B cell (primary cell): ENCODE measurements at regions not wholly inside any gene's neighbourhood (a gene's known extent, or its start where the extent isn't known, plus 50 kb on each side); places are given as distances from the start of the nearest gene placed in this dataset.

Experiments used
- ATAC-seq: fragments of 200-7000 bp; cut with Tn5 transposase; one replicate; pipeline ENCODE4 v1.10.0; 2021; ENCODE audit warnings: low read depth, mild to moderate bottlenecking, moderate number of reproducible peaks, moderate library complexity
- CTCF ChIA-PET: fragments of 350-600 bp; sonication (Branson Sonifier 250); formaldehyde crosslinking; loops from one replicate; lab custom pipeline; 2021; ENCODE audit warnings: antibody characterized with exemption, inconsistent platforms; lab: Charles Lee
- POLR2A ChIA-PET: fragments of 350-600 bp; sonication (Branson Sonifier 250); formaldehyde crosslinking; loops from one replicate; lab custom pipeline; 2021; ENCODE audit warnings: antibody characterized with exemption; lab: Charles Lee
- DNase-seq: peaks from one replicate; pipeline ENCODE4 v3.0.0; 2013
- H2AFZ ChIP-seq: 2 replicates; pipeline ENCODE4 v1.6.1; 2012; ENCODE audit warnings: mild to moderate bottlenecking, low read depth, low read length; ENCODE audit not compliant: insufficient read depth, poor library complexity, severe bottlenecking
- H3K27ac ChIP-seq, 2 donors: 1 replicate in 1 of 2; 2 replicates in 1 of 2; pipeline ENCODE4 v1.5.1; 2012 to 2013; ENCODE audit warnings: low read length in 2 of 2, mild to moderate bottlenecking in 2 of 2, moderate library complexity in 1 of 2
- H3K27me3 ChIP-seq, 4 experiments: fragments of 200-600 bp in 1 of 4; sonication (generic) in 1 of 4; replicated peaks in 1 of 4; 1 replicate in 2 of 4; 2 replicates in 2 of 4; pipeline versions ENCODE4 v1.6.1 to v1.7.0; 2013 to 2016; ENCODE audit warnings: low read length in 3 of 4, mild to moderate bottlenecking in 2 of 4, mixed read lengths in 1 of 4, moderate library complexity in 1 of 4; ENCODE audit not compliant: insufficient read depth in 4 of 4, control insufficient read depth in 3 of 4; ENCODE audit errors: control extremely low read depth in 1 of 4
- H3K36me3 ChIP-seq, 2 experiments: replicated peaks in 1 of 2; 1 replicate in 1 of 2; 2 replicates in 1 of 2; pipeline versions ENCODE4 v1.6.1 to v1.7.1; 2013; ENCODE audit warnings: low read length in 1 of 2; ENCODE audit not compliant: insufficient read depth in 2 of 2, control insufficient read depth in 1 of 2; ENCODE audit errors: control extremely low read depth in 1 of 2, extremely low read depth in 1 of 2
- H3K4me1 ChIP-seq, 2 donors: fragments of 200-600 bp in 1 of 2; sonication (generic) in 1 of 2; 1 replicate in 1 of 2; 2 replicates in 1 of 2; pipeline versions ENCODE4 v1.5.1 to v1.6.1; 2013 to 2017; ENCODE audit warnings: low read length in 2 of 2; ENCODE audit not compliant: control insufficient read depth in 2 of 2, insufficient read depth in 2 of 2
- H3K4me2 ChIP-seq: replicated peaks from 2 replicates; pipeline ENCODE3; 2012; ENCODE audit warnings: mild to moderate bottlenecking, low read depth, low read length; ENCODE audit not compliant: poor library complexity, severe bottlenecking
- H3K4me3 ChIP-seq, 5 experiments: fragments of 200-600 bp in 1 of 5; sonication (generic) in 1 of 5; 1 replicate in 3 of 5; 2 replicates in 2 of 5; pipeline versions ENCODE4 v1.5.1 to v1.7.0; 2011 to 2016; ENCODE audit warnings: low read length in 4 of 5, mild to moderate bottlenecking in 4 of 5, low read depth in 2 of 5, control low read depth in 1 of 5, moderate library complexity in 1 of 5; ENCODE audit not compliant: insufficient read depth in 1 of 5; ENCODE audit errors: control extremely low read depth in 1 of 5, extremely low read depth in 1 of 5
- H3K79me2 ChIP-seq: fragments of 200-600 bp; sonication (generic); one replicate; pipeline ENCODE4 v1.6.0; 2016; ENCODE audit warnings: low read length; ENCODE audit not compliant: control insufficient read depth, insufficient read depth
- H3K9ac ChIP-seq: fragments of 200-600 bp; sonication (generic); 2 replicates; pipeline ENCODE4 v1.6.1; 2017; ENCODE audit warnings: mild to moderate bottlenecking, low read length, moderate library complexity
- H3K9me3 ChIP-seq, 3 donors: one replicate each; pipeline versions ENCODE4 v1.6.1 to v1.7.1; 2013; ENCODE audit warnings: low read length in 2 of 3; ENCODE audit not compliant: control insufficient read depth in 2 of 3, insufficient read depth in 1 of 3; ENCODE audit errors: control extremely low read depth in 1 of 3
- H4K20me1 ChIP-seq: 2 replicates; pipeline ENCODE4 v1.6.0; 2012; ENCODE audit warnings: mild to moderate bottlenecking, low read length; ENCODE audit not compliant: insufficient read depth, control insufficient read depth, poor library complexity, severe bottlenecking
- H3K27ac Mint-ChIP-seq: one replicate; pipeline ENCODE4 v1.8.0; 2021; ENCODE audit warnings: mixed read lengths
- H3K27me3 Mint-ChIP-seq: one replicate; pipeline ENCODE4 v1.8.0; 2021; ENCODE audit warnings: mixed read lengths
- H3K4me1 Mint-ChIP-seq: one replicate; pipeline ENCODE4 v1.8.0; 2021; ENCODE audit warnings: mixed read lengths
- H3K4me3 Mint-ChIP-seq: one replicate; pipeline ENCODE4 v1.8.0; 2021; ENCODE audit warnings: mixed read lengths
- H3K9me3 Mint-ChIP-seq: one replicate; pipeline ENCODE4 v1.8.0; 2022; ENCODE audit warnings: mixed read lengths; ENCODE audit not compliant: insufficient read depth
- CTCF ChIP-seq: fragments of 200-600 bp; IDR thresholded peaks from one replicate; pipeline ENCODE4 v1.8.0; 2022; ENCODE audit warnings: antibody characterized with exemption, mild to moderate bottlenecking
- EZH2 ChIP-seq: IDR thresholded peaks from 2 replicates; pipeline ENCODE4 v1.6.1; 2012; ENCODE audit warnings: borderline replicate concordance, low read depth, mild to moderate bottlenecking, moderate library complexity, low read length; ENCODE audit not compliant: insufficient read depth, poor library complexity, severe bottlenecking
- WGBS: methylation state at CpG from one replicate; pipeline ENCODE4 v1.1.5; 2013; ENCODE audit warnings: missing lambda C conversion rate; ENCODE audit not compliant: insufficient coverage; 5-methylcytosine and 5-hydroxymethylcytosine counted together
- intact Hi-C: fragments of 100-400 bp; cut with micrococcal nuclease; formaldehyde crosslinking; loops from one replicate; pipeline ENCODE4 v1.10.0; 2022

DNA sequence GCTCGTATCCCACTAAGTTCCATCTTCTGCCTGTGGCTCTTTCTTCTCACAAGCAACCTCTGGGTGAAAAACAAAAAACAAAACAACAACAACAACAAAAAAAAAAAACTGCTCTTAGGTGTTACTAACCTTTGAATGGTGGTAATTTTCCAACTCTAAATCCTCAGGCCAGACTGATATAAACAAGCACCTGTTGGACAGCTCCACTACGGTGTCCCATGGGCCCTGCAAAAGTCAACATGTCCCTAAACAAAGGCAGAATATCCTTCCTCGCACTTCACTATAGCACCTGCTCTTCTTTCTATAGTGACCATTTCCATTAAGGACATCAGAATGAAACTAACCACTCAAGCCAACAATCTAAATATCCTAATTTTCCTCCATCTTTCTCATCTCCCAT lies 54.6 kb upstream of the PARM1 start:
- no peak overlapping the region for H3K4me2 ChIP-seq
- H3K4me3 Mint-ChIP-seq = no peak overlapping the region
- no peaks in the 10 kb centered on the region for H3K9me3 Mint-ChIP-seq
- H3K4me1 ChIP-seq = peaks cover 5 to 14% of the 10 kb centered on the region in 2 donors
- CTCF ChIA-PET = interaction anchor here (0.6 kb wide), 1 partner anchor 56 kb away, joined by 3 read pairs; no protein-coding TSS in a partner anchor
- no peak for ATAC-seq
- H3K27me3 ChIP-seq = no peaks in the 10 kb centered on the region
- no peak overlapping the region for H2AFZ ChIP-seq
- DNase-seq = no peak
- H3K4me3 ChIP-seq = no peak overlapping the region
- no peaks in the 10 kb centered on the region for H3K79me2 ChIP-seq
- 95% methylated on average over 2 of the region's 3 CpGs for WGBS
- H3K4me1 Mint-ChIP-seq = peaks cover 16% of the 10 kb centered on the region
- H4K20me1 ChIP-seq = no peaks in the 10 kb centered on the region
- intact Hi-C loops = loop anchor here (5.0 to 10.0 kb wide), 3 partner anchors 504 to 966 kb away; no protein-coding TSS in a partner anchor
- no peak overlapping the region for H3K9ac ChIP-seq
- TF ChIP-seq CTCF = no peak
- H3K27ac ChIP-seq = no peak overlapping the region
- H3K9me3 ChIP-seq = no peaks in the 10 kb centered on the region
- no peak overlapping the region for H3K27ac Mint-ChIP-seq
- H3K36me3 ChIP-seq = no peaks in the 10 kb centered on the region
- peaks cover 25% of the 10 kb centered on the region for H3K27me3 Mint-ChIP-seq
- POLR2A ChIA-PET = no interaction called here

DNA sequence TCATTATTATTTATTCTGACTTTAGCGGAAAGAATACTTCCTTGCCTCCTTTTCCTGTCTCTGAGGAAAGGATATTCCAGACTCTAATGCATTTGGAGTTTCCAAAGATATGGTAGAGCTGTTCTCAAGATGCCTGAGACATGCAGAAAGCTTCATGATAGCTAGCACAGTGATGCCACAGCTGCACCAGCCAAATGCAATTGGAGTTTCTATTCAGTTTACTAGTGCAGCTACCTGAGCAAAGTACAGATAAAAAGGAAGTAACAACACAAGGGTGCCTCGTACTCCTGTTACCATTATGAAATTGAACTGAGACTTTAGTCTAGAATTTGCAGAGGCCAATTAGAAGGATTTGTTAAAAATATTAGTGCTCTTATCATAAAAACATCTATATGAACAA lies 57.5 kb upstream of the PARM1 start:
- no peak overlapping the region for H3K4me2 ChIP-seq
- WGBS = 100% methylated on average over 1 of the region's 2 CpGs
- no peak for TF ChIP-seq EZH2
- no peak for TF ChIP-seq CTCF
- CTCF ChIA-PET = interaction anchor here (0.7 to 6.3 kb wide), 19 partner anchors 9 to 972 kb away, joined by 3 to 100 read pairs (median 4); partner anchors contain the start of gene PARM1
- intact Hi-C loops = loop anchor here (2.0 to 10.0 kb wide), 4 partner anchors 57 to 969 kb away; partner anchors contain the start of gene PARM1
- Mint-ChIP-seq H3K27ac (no peak overlapping the region), H3K4me3 (no peak overlapping the region), H3K27me3 (peaks cover 14% of the 10 kb centered on the region), H3K9me3 (no peaks in the 10 kb centered on the region), H3K4me1 (peaks cover 16% of the 10 kb centered on the region)
- H3K36me3 ChIP-seq = no peaks in the 10 kb centered on the region
- no peak overlapping the region for H3K9ac ChIP-seq
- ATAC-seq (no peak), DNase-seq (no peak)
- H3K27ac ChIP-seq = no peak overlapping the region
- no peaks in the 10 kb centered on the region for H3K9me3 ChIP-seq
- no peaks in the 10 kb centered on the region for H3K79me2 ChIP-seq
- H4K20me1 ChIP-seq = no peaks in the 10 kb centered on the region
- no peak overlapping the region for H3K4me3 ChIP-seq
- H2AFZ ChIP-seq = peak overlapping the region; percentile 34
- no peaks in the 10 kb centered on the region for H3K27me3 ChIP-seq
- POLR2A ChIA-PET = interaction anchor here (0.5 kb wide), 1 partner anchor 1254 kb away, joined by 4 read pairs; no protein-coding TSS in a partner anchor
- peaks cover 5 to 14% of the 10 kb centered on the region in 2 donors for H3K4me1 ChIP-seq
